Endothelial cell of umbilical vein (primary cell): ENCODE measurements at regions not wholly inside any gene's neighbourhood (a gene's known extent, or its start where the extent isn't known, plus 50 kb on each side); places are given as distances from the start of the nearest gene placed in this dataset.

Experiments
- EZH2 ChIP-seq: IDR thresholded peaks from 2 replicates; pipeline ENCODE4 v1.6.1; 2012; ENCODE audit warnings: borderline replicate concordance, low read depth, mild to moderate bottlenecking, moderate library complexity, low read length, inconsistent platforms; ENCODE audit not compliant: severe bottlenecking
- MAX ChIP-seq: IDR thresholded peaks from 2 replicates; pipeline ENCODE4 v1.6.1; 2011; ENCODE audit not compliant: insufficient read depth, insufficient read length
- POLR2AphosphoS5 ChIP-seq: IDR thresholded peaks from 2 replicates; pipeline ENCODE4 v1.6.1; 2012; ENCODE audit warnings: low read depth, mild to moderate bottlenecking, control low read depth, low read length, moderate library complexity; ENCODE audit not compliant: insufficient read depth
- TF ChIP-seq, protein P1 (sequence below), 2 donors: IDR thresholded peaks; 1 replicate in 1 of 2; 2 replicates in 1 of 2; pipeline ENCODE4 v1.5.1; 2011; ENCODE audit warnings: low read length in 2 of 2, mild to moderate bottlenecking in 2 of 2, moderate library complexity in 2 of 2, control low read depth in 1 of 2, inconsistent platforms in 1 of 2, low read depth in 1 of 2; ENCODE audit not compliant: insufficient read depth in 1 of 2; ENCODE audit errors: extremely low read depth in 1 of 2

GRCh38 chr1:234752927-234753326 is 142.9 kb upstream of the IRF2BP2 start:
- TF ChIP-seq, protein P1, sequence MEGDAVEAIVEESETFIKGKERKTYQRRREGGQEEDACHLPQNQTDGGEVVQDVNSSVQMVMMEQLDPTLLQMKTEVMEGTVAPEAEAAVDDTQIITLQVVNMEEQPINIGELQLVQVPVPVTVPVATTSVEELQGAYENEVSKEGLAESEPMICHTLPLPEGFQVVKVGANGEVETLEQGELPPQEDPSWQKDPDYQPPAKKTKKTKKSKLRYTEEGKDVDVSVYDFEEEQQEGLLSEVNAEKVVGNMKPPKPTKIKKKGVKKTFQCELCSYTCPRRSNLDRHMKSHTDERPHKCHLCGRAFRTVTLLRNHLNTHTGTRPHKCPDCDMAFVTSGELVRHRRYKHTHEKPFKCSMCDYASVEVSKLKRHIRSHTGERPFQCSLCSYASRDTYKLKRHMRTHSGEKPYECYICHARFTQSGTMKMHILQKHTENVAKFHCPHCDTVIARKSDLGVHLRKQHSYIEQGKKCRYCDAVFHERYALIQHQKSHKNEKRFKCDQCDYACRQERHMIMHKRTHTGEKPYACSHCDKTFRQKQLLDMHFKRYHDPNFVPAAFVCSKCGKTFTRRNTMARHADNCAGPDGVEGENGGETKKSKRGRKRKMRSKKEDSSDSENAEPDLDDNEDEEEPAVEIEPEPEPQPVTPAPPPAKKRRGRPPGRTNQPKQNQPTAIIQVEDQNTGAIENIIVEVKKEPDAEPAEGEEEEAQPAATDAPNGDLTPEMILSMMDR (IDR thresholded peaks at IDR 0.05; ENCODE audit: extremely low read depth in 1 of 2, insufficient read depth in 1 of 2, low read depth in 1 of 2, low read length in 2 of 2), result no peak
- TF ChIP-seq EZH2 (no peak), POLR2AphosphoS5 (no peak), MAX (no peak)
